ENCODE measurements at regions not wholly inside any gene's neighbourhood (a gene's known extent, or its start where the extent isn't known, plus 50 kb on each side); places are given as distances from the start of the nearest gene placed in this dataset.
"Not testable (repeated sequence)": the region's sequence is repeated elsewhere in the genome, so short reads cannot be mapped to it uniquely, and the experiment has no call there.

- no peak for TF ChIP-seq CTCF (conservative IDR thresholded peaks at IDR 0.05)
- H3K27ac ChIP-seq: no peak overlapping the region
Measured at GRCh38 chr7:32761451-32762205, 129.9 kb downstream of the KBTBD2 start.

- H3K27ac ChIP-seq: not testable (repeated sequence)
Measured at GRCh38 chr7:32760755-32761154, 130.8 kb downstream of the KBTBD2 start.

GRCh38 chr7:32759859-32760258 lies 131.7 kb downstream of the KBTBD2 start:
- H3K27ac ChIP-seq: not testable (repeated sequence)

GRCh38 chr7:32753872-32754271 lies 137.7 kb downstream of the KBTBD2 start:
- not testable (repeated sequence) for H3K27ac ChIP-seq

GRCh38 chr7:32748337-32748736 lies 143.2 kb downstream of the KBTBD2 start:
- not testable (repeated sequence) for H3K27ac ChIP-seq

GRCh38 chr7:32747443-32748148 lies 144.0 kb downstream of the KBTBD2 start:
- H3K27ac ChIP-seq: not testable (repeated sequence)

GRCh38 chr7:32741853-32742476 lies 149.6 kb downstream of the KBTBD2 start:
- H3K27ac ChIP-seq: not testable (repeated sequence)

GRCh38 chr7:32739749-32740148 lies 151.8 kb downstream of the KBTBD2 start:
- not testable (repeated sequence) for H3K27ac ChIP-seq

GRCh38 chr7:32738390-32738789 lies 153.2 kb downstream of the KBTBD2 start:
- H3K27ac ChIP-seq: not testable (repeated sequence)

GRCh38 chr7:32732767-32733166 lies 158.8 kb downstream of the KBTBD2 start:
- not testable (repeated sequence) for H3K27ac ChIP-seq

- peak overlapping the region; percentile 74; the same call in 1 of the 2 replicates for H3K27ac ChIP-seq
Measured at GRCh38 chr7:32729335-32729675, 162.3 kb downstream of the KBTBD2 start.

GRCh38 chr7:32728412-32729334 lies 162.9 kb downstream of the KBTBD2 start:
- H3K27ac ChIP-seq: peak overlapping the region; percentile 74

GRCh38 chr7:32727483-32728411 lies 163.8 kb downstream of the KBTBD2 start:
- H3K27ac ChIP-seq: peak overlapping the region; percentile 74

- peak overlapping the region; percentile 26; the same call in 1 of the 2 replicates for H3K27ac ChIP-seq
Measured at GRCh38 chr7:32722837-32723236, 168.7 kb downstream of the KBTBD2 start.

Measured in VCaP (cell line).